ENCODE measurements at regions not wholly inside any gene's neighbourhood (a gene's known extent, or its start where the extent isn't known, plus 50 kb on each side); places are given as distances from the start of the nearest gene placed in this dataset.

GRCh38 chr3:107032111-107032510 is 345.1 kb upstream of the CCDC54 start:
- TF ChIP-seq ZNF274 (IDR thresholded peaks at IDR 0.05; ENCODE audit: low read depth, low read length) (no peak), YY1 (IDR thresholded peaks at IDR 0.05; ENCODE audit: insufficient read depth, insufficient read length) (no peak), SUZ12 (IDR thresholded peaks at IDR 0.05; ENCODE audit: extremely low read depth, insufficient read depth, insufficient read length) (no peak)
